HAP-1 (cell line): ENCODE measurements at regions not wholly inside any gene's neighbourhood (a gene's known extent, or its start where the extent isn't known, plus 50 kb on each side); places are given as distances from the start of the nearest gene placed in this dataset.
"Not testable (repeated sequence)": the region's sequence is repeated elsewhere in the genome, so short reads cannot be mapped to it uniquely, and the experiment has no call there.

Source experiments
- DNase-seq, 2 experiments: peaks; one replicate each; pipeline ENCODE4 v3.0.0-alpha.2; 2016 to 2020; ENCODE audit warnings: low spot score in 2 of 2
- H3K27me3 ChIP-seq: fragments of 250-450 bp; sonication (Bioruptor Pico); 2 replicates; pipeline ENCODE4 v1.5.1; 2020; ENCODE audit warnings: low read depth, mild to moderate bottlenecking, moderate library complexity
- H3K36me3 ChIP-seq: fragments of 250-450 bp; sonication (Bioruptor Pico); replicated peaks from 2 replicates; pipeline ENCODE4 v1.5.1; 2020; ENCODE audit warnings: mild to moderate bottlenecking
- H3K4me1 ChIP-seq: fragments of 250-450 bp; sonication (Bioruptor Pico); 2 replicates; pipeline ENCODE4 v1.5.1; 2020; ENCODE audit warnings: mild to moderate bottlenecking
- H3K4me3 ChIP-seq: fragments of 250-450 bp; sonication (Bioruptor Pico); 2 replicates; pipeline ENCODE4 v1.5.1; 2020; ENCODE audit warnings: mild to moderate bottlenecking, moderate library complexity
- H3K9me3 ChIP-seq: fragments of 250-450 bp; sonication (Bioruptor Pico); 2 replicates; pipeline ENCODE4 v1.5.1; 2020; ENCODE audit warnings: mild to moderate bottlenecking, moderate library complexity
- in situ Hi-C: fragments of 300-500 bp; cut with MboI; formaldehyde crosslinking; loops from 3 replicates; pipeline ENCODE4 v1.14.3; 2020; ENCODE audit warnings: low sequenced_read_pairs, inconsistent platforms, mixed read lengths

- peaks cover 2% of the 10 kb centered on the region; the same call in 1 of the 2 replicates for H3K27me3 ChIP-seq
- H3K4me1 ChIP-seq, result peaks cover 7% of the 10 kb centered on the region
- DNase-seq, result no peak
- H3K36me3 ChIP-seq, result no peaks in the 10 kb centered on the region
- no peaks in the 10 kb centered on the region for H3K9me3 ChIP-seq
- H3K4me3 ChIP-seq, result no peak overlapping the region
- in situ Hi-C loops, result loop anchor here (25.0 kb wide), 2 partner anchors 493 to 882 kb away; no protein-coding TSS in a partner anchor
These were observed 392.1 kb downstream of the CNTNAP4 start for GRCh38 chr16:76669288-76669687.

- DNase-seq, result no peak
- Histone ChIP-seq H3K4me1 (peaks cover 7% of the 10 kb centered on the region), H3K36me3 (no peaks in the 10 kb centered on the region), H3K27me3 (no peaks in the 10 kb centered on the region), H3K4me3 (no peak overlapping the region), H3K9me3 (no peaks in the 10 kb centered on the region)
- in situ Hi-C loops, result loop anchor here (25.0 kb wide), 2 partner anchors 492 to 883 kb away; no protein-coding TSS in a partner anchor
These were observed 393.1 kb downstream of the CNTNAP4 start for GRCh38 chr16:76670125-76670857.

GRCh38 chr16:76676356-76676755 is 399.2 kb downstream of the CNTNAP4 start:
- Histone ChIP-seq H3K36me3 (no peaks in the 10 kb centered on the region), H3K4me3 (no peak overlapping the region), H3K4me1 (peaks cover 7% of the 10 kb centered on the region), H3K9me3 (no peaks in the 10 kb centered on the region), H3K27me3 (no peaks in the 10 kb centered on the region)
- in situ Hi-C loops, result no loop called here
- no peak for DNase-seq

- in situ Hi-C loops, result no loop called here
- Histone ChIP-seq H3K27me3 (no peaks in the 10 kb centered on the region), H3K9me3 (no peaks in the 10 kb centered on the region), H3K36me3 (no peaks in the 10 kb centered on the region), H3K4me3 (no peak overlapping the region), H3K4me1 (peaks cover 8% of the 10 kb centered on the region; the same call in 1 of the 2 replicates)
- DNase-seq, result no peak
These were observed 404.1 kb downstream of the CNTNAP4 start for GRCh38 chr16:76681296-76681695.

GRCh38 chr16:76683051-76683450 is 405.9 kb downstream of the CNTNAP4 start:
- in situ Hi-C loops, result no loop called here

GRCh38 chr16:76696876-76697275 is 419.7 kb downstream of the CNTNAP4 start:
- no peaks in the 10 kb centered on the region for H3K36me3 ChIP-seq
- in situ Hi-C loops, result no loop called here
- no peaks in the 10 kb centered on the region for H3K27me3 ChIP-seq
- H3K4me3 ChIP-seq, result no peak overlapping the region
- no peaks in the 10 kb centered on the region for H3K9me3 ChIP-seq
- H3K4me1 ChIP-seq, result no peaks in the 10 kb centered on the region
- DNase-seq, result no peak

More at GRCh38 chr16:76683051-76683450, 405.9 kb downstream of the CNTNAP4 start:
- peaks cover 8% of the 10 kb centered on the region; the same call in 1 of the 2 replicates for H3K4me1 ChIP-seq
- no peaks in the 10 kb centered on the region for H3K9me3 ChIP-seq
- peak; percentile 55 to 67 for DNase-seq
- no peaks in the 10 kb centered on the region for H3K36me3 ChIP-seq
- no peak overlapping the region for H3K4me3 ChIP-seq
- no peaks in the 10 kb centered on the region for H3K27me3 ChIP-seq

- H3K9me3 ChIP-seq, result no peaks in the 10 kb centered on the region
- no peak overlapping the region for H3K4me3 ChIP-seq
- in situ Hi-C loops, result no loop called here
- no peaks in the 10 kb centered on the region for H3K36me3 ChIP-seq
- no peaks in the 10 kb centered on the region for H3K4me1 ChIP-seq
- H3K27me3 ChIP-seq, result no peaks in the 10 kb centered on the region
- no peak for DNase-seq
These were observed 428.7 kb downstream of the CNTNAP4 start for GRCh38 chr16:76705892-76706291.

- Histone ChIP-seq H3K4me1 (no peaks in the 10 kb centered on the region), H3K9me3 (no peaks in the 10 kb centered on the region; the same call in 1 of the 2 replicates), H3K36me3 (no peaks in the 10 kb centered on the region), H3K27me3 (no peaks in the 10 kb centered on the region), H3K4me3 (no peak overlapping the region)
- DNase-seq, result no peak
- in situ Hi-C loops, result no loop called here
These were observed 436.0 kb downstream of the CNTNAP4 start for GRCh38 chr16:76713191-76713590.

- H3K4me1 ChIP-seq, H3K27me3 ChIP-seq, H3K36me3 ChIP-seq, H3K9me3 ChIP-seq, DNase-seq, H3K4me3 ChIP-seq, in situ Hi-C loops: not testable (repeated sequence)
These were observed 439.1 kb downstream of the CNTNAP4 start for GRCh38 chr16:76716251-76716650.

- Histone ChIP-seq H3K9me3 (no peaks in the 10 kb centered on the region), H3K4me1 (no peaks in the 10 kb centered on the region), H3K4me3 (no peak overlapping the region), H3K27me3 (no peaks in the 10 kb centered on the region), H3K36me3 (no peaks in the 10 kb centered on the region)
- in situ Hi-C loops, result no loop called here
- DNase-seq, result no peak
These were observed 447.0 kb downstream of the CNTNAP4 start for GRCh38 chr16:76724181-76724580.

GRCh38 chr16:76729525-76729924 is 452.3 kb downstream of the CNTNAP4 start:
- no peak overlapping the region for H3K4me3 ChIP-seq
- no peaks in the 10 kb centered on the region for H3K27me3 ChIP-seq
- H3K4me1 ChIP-seq, result no peaks in the 10 kb centered on the region
- in situ Hi-C loops, result no loop called here
- no peak for DNase-seq
- no peaks in the 10 kb centered on the region for H3K36me3 ChIP-seq
- H3K9me3 ChIP-seq, result no peaks in the 10 kb centered on the region

GRCh38 chr16:76732894-76733293 is 455.7 kb downstream of the CNTNAP4 start:
- no peaks in the 10 kb centered on the region for H3K4me1 ChIP-seq
- in situ Hi-C loops, result no loop called here
- H3K27me3 ChIP-seq, result no peaks in the 10 kb centered on the region
- no peak for DNase-seq
- no peak overlapping the region for H3K4me3 ChIP-seq
- no peaks in the 10 kb centered on the region for H3K36me3 ChIP-seq
- no peaks in the 10 kb centered on the region for H3K9me3 ChIP-seq

GRCh38 chr16:76741623-76742022 is 449.4 kb upstream of the MON1B start:
- H3K9me3 ChIP-seq, result no peaks in the 10 kb centered on the region
- H3K27me3 ChIP-seq, result no peaks in the 10 kb centered on the region
- no peak for DNase-seq
- no peaks in the 10 kb centered on the region for H3K36me3 ChIP-seq
- in situ Hi-C loops, result no loop called here
- H3K4me1 ChIP-seq, result no peaks in the 10 kb centered on the region
- no peak overlapping the region for H3K4me3 ChIP-seq

GRCh38 chr16:76748461-76749348 is 442.3 kb upstream of the MON1B start:
- Histone ChIP-seq H3K27me3 (no peaks in the 10 kb centered on the region), H3K9me3 (no peaks in the 10 kb centered on the region), H3K4me1 (no peaks in the 10 kb centered on the region), H3K4me3 (no peak overlapping the region), H3K36me3 (no peaks in the 10 kb centered on the region)
- DNase-seq, result no peak
- in situ Hi-C loops, result no loop called here
